HAP-1 (cell line): ENCODE measurements at regions not wholly inside any gene's neighbourhood (a gene's known extent, or its start where the extent isn't known, plus 50 kb on each side); places are given as distances from the start of the nearest gene placed in this dataset.

Source experiments
- DNase-seq, 2 experiments: peaks; one replicate each; pipeline ENCODE4 v3.0.0-alpha.2; 2016 to 2020; ENCODE audit warnings: low spot score in 2 of 2
- H3K27me3 ChIP-seq: fragments of 250-450 bp; sonication (Bioruptor Pico); 2 replicates; pipeline ENCODE4 v1.5.1; 2020; ENCODE audit warnings: low read depth, mild to moderate bottlenecking, moderate library complexity
- H3K36me3 ChIP-seq: fragments of 250-450 bp; sonication (Bioruptor Pico); replicated peaks from 2 replicates; pipeline ENCODE4 v1.5.1; 2020; ENCODE audit warnings: mild to moderate bottlenecking
- H3K4me1 ChIP-seq: fragments of 250-450 bp; sonication (Bioruptor Pico); 2 replicates; pipeline ENCODE4 v1.5.1; 2020; ENCODE audit warnings: mild to moderate bottlenecking
- H3K4me3 ChIP-seq: fragments of 250-450 bp; sonication (Bioruptor Pico); 2 replicates; pipeline ENCODE4 v1.5.1; 2020; ENCODE audit warnings: mild to moderate bottlenecking, moderate library complexity
- H3K9me3 ChIP-seq: fragments of 250-450 bp; sonication (Bioruptor Pico); 2 replicates; pipeline ENCODE4 v1.5.1; 2020; ENCODE audit warnings: mild to moderate bottlenecking, moderate library complexity
- in situ Hi-C: fragments of 300-500 bp; cut with MboI; formaldehyde crosslinking; loops from 3 replicates; pipeline ENCODE4 v1.14.3; 2020; ENCODE audit warnings: low sequenced_read_pairs, inconsistent platforms, mixed read lengths

DNA sequence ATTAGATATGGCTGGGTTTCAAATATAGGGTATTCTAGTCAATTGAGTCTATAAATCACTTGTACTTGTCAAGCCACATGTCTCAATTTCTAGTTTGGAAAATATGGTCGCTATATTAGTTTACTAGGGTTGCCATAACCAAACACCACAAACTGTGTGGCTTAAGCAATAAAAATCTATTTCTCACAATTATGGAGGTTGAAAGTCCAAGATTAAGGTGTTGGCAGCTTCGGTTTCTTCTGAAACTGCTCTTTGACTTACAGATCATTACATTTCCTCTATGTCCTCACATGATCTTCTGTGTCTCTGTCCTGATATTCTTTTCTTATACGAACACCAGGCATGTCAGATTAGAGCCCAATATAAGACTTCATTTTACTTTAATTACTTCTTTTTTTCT lies 55.8 kb upstream of the BASP1 start:
- DNase-seq: no peak
- Histone ChIP-seq H3K36me3 (no peaks in the 10 kb centered on the region), H3K4me3 (no peak overlapping the region), H3K9me3 (no peaks in the 10 kb centered on the region), H3K4me1 (peaks cover 9% of the 10 kb centered on the region), H3K27me3 (no peaks in the 10 kb centered on the region)
- in situ Hi-C loops: no loop called here

DNA sequence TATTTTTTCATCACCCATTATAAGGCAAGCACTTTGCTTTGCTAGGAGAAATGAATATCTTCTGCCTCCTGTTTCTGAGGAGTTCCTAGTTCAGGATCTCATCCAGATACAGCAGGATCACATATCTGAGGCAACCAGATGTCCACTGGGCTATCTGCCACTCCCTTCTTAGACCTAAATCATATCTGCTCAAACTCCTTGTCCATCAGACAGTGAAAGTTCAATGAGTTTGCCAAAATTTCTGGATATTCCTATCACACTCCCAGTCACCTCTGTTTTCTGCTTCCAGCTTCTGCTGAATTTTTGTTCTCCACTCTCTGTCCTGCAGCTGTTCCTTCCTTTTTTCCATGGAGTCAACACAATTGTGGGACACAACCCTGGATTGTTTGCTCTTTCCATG lies 54.2 kb upstream of the BASP1 start:
- in situ Hi-C loops: no loop called here
- Histone ChIP-seq H3K9me3 (no peaks in the 10 kb centered on the region), H3K27me3 (no peaks in the 10 kb centered on the region), H3K4me1 (peaks cover 9% of the 10 kb centered on the region), H3K36me3 (no peaks in the 10 kb centered on the region), H3K4me3 (no peak overlapping the region)
- no peak for DNase-seq

DNA sequence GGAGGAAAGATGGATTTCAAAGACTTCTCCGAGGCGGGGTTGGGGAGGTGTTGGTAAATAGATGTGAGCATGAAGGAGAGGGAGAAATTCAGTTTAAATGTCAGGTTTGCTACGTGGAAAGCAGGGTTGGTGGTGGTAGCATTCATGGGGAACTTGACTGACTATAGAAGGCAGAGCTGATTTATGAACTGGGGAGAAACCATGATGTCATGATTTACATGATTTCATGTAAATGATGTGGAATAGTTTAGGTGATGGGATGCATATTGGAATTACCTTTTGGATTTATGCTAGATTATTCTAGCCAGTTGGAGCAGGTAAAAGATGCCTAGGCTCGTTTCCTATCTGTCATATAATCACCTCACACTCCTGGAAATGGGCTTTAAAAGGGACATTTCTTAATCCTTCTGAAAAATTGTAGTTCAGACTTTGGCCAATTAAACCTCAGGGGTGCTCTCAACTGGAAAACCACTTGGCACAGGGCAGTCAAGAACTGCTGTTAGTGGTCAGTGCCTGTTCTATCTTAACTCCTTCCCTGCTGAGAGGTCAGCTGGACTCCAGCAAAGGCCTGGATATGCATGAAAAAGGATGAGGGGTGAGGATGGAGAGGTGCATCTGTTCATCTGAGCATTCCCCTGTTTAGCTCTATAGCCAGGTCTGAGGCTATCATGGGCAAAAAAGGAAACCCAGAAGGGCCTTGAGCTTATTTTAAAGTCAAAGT lies 50.1 kb upstream of the BASP1 start:
- no peaks in the 10 kb centered on the region for H3K36me3 ChIP-seq
- no peak for DNase-seq
- in situ Hi-C loops: no loop called here

More for the DNA sequence above, 50.1 kb upstream of the BASP1 start:
- Histone ChIP-seq H3K9me3 (no peaks in the 10 kb centered on the region), H3K4me1 (peaks cover 15% of the 10 kb centered on the region), H3K4me3 (no peak overlapping the region), H3K27me3 (no peaks in the 10 kb centered on the region)
